Astrocyte of the cerebellum (primary cell): ENCODE measurements at regions not wholly inside any gene's neighbourhood (a gene's known extent, or its start where the extent isn't known, plus 50 kb on each side); places are given as distances from the start of the nearest gene placed in this dataset.

ENCODE experiments used
- DNase-seq: peaks from one replicate; pipeline ENCODE4 v3.0.0-alpha.2; 2011; ENCODE audit warnings: low read depth
- H3K4me3 ChIP-seq: 2 replicates; pipeline ENCODE4 v1.5.1; 2011; ENCODE audit warnings: mild to moderate bottlenecking, low read depth, low read length, moderate library complexity
- CTCF ChIP-seq: IDR thresholded peaks from 2 replicates; pipeline ENCODE4 v1.5.1; 2012; ENCODE audit warnings: low read length, low read depth, moderate library complexity, mild to moderate bottlenecking; ENCODE audit errors: missing control alignments
- in situ Hi-C: cut with HindIII; loops from 2 replicates; pipeline ENCODE4 v1.10.0; 2017; ENCODE audit warnings: low sequenced_read_pairs

DNA sequence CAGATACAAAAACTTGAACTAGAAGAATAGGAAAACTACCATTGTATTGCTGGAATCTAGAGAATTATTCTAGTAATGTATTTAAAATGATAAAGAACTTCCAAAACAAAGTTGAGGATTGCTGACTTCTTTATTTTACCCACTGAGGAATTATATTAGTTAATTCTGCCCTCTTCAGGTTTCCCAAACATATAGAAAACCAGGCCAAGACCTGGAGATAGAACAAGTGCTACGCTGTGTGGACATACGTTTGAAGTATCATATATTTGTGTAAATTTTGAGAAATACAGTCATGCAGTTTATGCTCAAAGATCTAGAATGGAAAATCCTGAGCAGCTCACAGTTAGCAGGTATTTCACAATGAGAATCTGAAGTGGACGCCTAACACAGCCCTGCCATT, 162.3 kb upstream of the CYLC2 start:
- H3K4me3 ChIP-seq, result no peak overlapping the region
- in situ Hi-C loops, result no loop called here
- no peak for TF ChIP-seq CTCF
- no peak for DNase-seq

GRCh38 chr9:102796244-102796643, 198.9 kb upstream of the CYLC2 start:
- in situ Hi-C loops, result no loop called here
- no peak for DNase-seq
- H3K4me3 ChIP-seq, result no peak overlapping the region
- TF ChIP-seq CTCF, result no peak

DNA sequence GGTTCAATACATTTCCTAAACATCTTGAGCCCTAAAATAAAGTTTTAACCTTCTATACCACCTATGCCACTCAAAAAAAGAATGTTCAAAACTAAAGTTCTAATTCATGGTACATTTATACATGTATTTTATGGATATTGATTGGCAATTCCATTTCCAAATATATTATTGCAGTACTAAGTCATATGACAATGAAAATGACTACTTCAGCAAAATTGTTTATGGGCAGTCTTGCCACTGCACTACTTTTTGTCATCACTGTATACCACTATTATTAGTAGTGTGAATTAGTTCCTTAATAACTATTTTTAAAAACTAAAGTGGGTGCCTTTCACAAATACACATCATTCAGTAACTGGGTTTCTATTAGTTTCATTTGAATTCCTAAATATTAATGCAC, 199.6 kb upstream of the CYLC2 start:
- TF ChIP-seq CTCF, result no peak
- no peak overlapping the region for H3K4me3 ChIP-seq
- in situ Hi-C loops, result no loop called here
- no peak for DNase-seq

GRCh38 chr9:102779356-102779755, 215.8 kb upstream of the CYLC2 start:
- H3K4me3 ChIP-seq, result no peak overlapping the region
- TF ChIP-seq CTCF, result no peak
- peak; percentile 0 for DNase-seq
- in situ Hi-C loops, result no loop called here

DNA sequence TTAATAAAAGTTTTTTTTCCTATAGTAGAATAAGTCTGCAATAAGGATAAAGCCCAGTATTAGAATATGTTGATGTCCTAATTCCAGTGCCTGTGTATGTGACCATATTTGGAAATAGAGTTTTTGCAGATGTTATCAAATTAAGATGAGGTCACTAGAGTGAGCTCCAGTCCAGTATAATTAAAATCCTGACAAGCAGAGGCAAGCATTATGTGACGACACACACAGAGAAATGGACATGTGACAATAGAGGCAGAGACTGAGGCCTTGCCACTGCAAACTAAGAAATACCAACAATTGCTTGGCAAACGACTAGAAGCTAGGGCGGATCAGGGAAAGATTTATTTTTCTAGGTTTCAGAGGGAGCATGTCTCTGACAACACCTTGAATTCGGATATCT, 216.4 kb upstream of the CYLC2 start:
- H3K4me3 ChIP-seq, result no peak overlapping the region
- in situ Hi-C loops, result no loop called here
- no peak for TF ChIP-seq CTCF
- DNase-seq, result no peak

DNA sequence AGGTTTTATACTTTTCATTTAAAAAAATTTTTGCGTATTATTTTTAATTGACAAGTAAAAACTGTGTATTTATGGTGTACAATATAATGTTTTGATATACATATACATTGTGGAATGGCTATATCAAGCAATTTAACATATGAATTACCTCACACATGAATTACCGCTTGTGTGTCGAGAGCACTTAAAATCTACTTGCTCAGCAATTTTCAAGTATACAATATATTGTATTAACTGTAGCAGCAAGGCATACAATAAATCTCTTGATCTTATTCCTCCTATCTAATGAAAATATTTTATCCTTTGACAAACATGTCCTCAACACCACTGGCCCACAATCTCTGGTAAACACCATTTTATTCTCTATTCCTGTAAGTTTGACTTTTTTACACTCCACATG, 224.4 kb upstream of the CYLC2 start:
- DNase-seq, result no peak
- TF ChIP-seq CTCF, result no peak
- in situ Hi-C loops, result no loop called here
- no peak overlapping the region for H3K4me3 ChIP-seq

DNA sequence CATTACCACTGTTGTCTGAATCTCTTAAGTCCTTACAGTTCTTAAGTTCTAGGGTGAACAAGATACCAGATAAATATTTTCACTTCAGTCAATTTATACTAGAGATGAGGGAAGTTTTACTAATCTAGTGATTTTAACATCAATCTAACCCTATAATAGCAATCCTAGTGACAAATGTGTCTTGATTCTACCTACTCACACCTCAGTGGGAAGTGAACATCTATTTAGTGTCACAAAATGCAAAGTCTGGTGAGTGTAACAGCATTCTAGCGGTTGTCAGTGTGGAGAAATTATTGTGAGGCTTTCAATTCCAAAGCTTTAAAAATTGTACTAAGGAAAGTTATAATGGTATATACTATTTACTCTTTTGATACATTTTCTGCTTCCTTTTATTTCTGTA, 225.8 kb upstream of the CYLC2 start:
- in situ Hi-C loops, result no loop called here
- DNase-seq, result no peak
- no peak overlapping the region for H3K4me3 ChIP-seq
- TF ChIP-seq CTCF, result no peak
